PFSK-1 (cell line): ENCODE measurements at regions not wholly inside any gene's neighbourhood (a gene's known extent, or its start where the extent isn't known, plus 50 kb on each side); places are given as distances from the start of the nearest gene placed in this dataset.

Source experiments
- FOXP2 ChIP-seq: optimal IDR thresholded peaks from 2 replicates; pipeline ENCODE3; 2011; ENCODE audit warnings: borderline replicate concordance, control low read depth, inconsistent platforms; ENCODE audit not compliant: insufficient read depth; ENCODE audit errors: extremely low read length, extremely low read depth
- POLR2AphosphoS5 ChIP-seq: IDR thresholded peaks from 2 replicates; pipeline ENCODE4 v1.6.1; 2012; ENCODE audit warnings: low read depth, mild to moderate bottlenecking, control low read depth, low read length, moderate library complexity
- SIN3A ChIP-seq: IDR thresholded peaks from 2 replicates; pipeline ENCODE4 v1.6.1; 2012; ENCODE audit warnings: mild to moderate bottlenecking, low read length, moderate library complexity, borderline replicate concordance; ENCODE audit not compliant: insufficient read depth
- TAF1 ChIP-seq: IDR thresholded peaks from 2 replicates; pipeline ENCODE4 v1.6.1; 2012; ENCODE audit warnings: low read length, control low read depth, borderline replicate concordance; ENCODE audit not compliant: insufficient read depth
- TF ChIP-seq, protein P1 (sequence below), 2 experiments: IDR thresholded peaks; 2 replicates each; pipeline versions ENCODE4 v1.6.1 to v1.8.0; 2011 to 2012; ENCODE audit warnings: low read depth in 2 of 2, low read length in 2 of 2, control low read depth in 1 of 2, inconsistent platforms in 1 of 2, mild to moderate bottlenecking in 1 of 2, moderate library complexity in 1 of 2; ENCODE audit not compliant: insufficient read depth in 1 of 2

DNA sequence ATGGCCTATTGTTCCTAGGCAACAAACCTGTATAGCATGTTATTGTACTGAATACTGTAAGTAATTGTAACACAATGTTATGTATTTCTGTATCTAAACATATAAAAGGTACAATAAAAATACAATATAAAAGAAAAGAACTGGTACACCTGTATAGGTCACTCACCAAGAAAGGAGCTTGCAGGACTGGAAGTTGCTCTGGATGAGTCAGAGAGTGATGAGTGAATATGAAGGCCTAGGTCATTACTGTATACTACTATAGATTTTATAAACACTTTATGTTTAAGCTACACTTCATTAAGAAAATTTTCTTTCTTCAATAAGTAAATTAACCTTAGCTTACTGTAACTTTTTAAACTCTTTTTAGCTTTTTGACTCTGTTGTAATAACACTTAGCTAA, 559.9 kb downstream of the PLPP3 start:
- TF ChIP-seq FOXP2 (no peak), POLR2AphosphoS5 (no peak), TAF1 (no peak), SIN3A (no peak)
- TF ChIP-seq, protein P1, sequence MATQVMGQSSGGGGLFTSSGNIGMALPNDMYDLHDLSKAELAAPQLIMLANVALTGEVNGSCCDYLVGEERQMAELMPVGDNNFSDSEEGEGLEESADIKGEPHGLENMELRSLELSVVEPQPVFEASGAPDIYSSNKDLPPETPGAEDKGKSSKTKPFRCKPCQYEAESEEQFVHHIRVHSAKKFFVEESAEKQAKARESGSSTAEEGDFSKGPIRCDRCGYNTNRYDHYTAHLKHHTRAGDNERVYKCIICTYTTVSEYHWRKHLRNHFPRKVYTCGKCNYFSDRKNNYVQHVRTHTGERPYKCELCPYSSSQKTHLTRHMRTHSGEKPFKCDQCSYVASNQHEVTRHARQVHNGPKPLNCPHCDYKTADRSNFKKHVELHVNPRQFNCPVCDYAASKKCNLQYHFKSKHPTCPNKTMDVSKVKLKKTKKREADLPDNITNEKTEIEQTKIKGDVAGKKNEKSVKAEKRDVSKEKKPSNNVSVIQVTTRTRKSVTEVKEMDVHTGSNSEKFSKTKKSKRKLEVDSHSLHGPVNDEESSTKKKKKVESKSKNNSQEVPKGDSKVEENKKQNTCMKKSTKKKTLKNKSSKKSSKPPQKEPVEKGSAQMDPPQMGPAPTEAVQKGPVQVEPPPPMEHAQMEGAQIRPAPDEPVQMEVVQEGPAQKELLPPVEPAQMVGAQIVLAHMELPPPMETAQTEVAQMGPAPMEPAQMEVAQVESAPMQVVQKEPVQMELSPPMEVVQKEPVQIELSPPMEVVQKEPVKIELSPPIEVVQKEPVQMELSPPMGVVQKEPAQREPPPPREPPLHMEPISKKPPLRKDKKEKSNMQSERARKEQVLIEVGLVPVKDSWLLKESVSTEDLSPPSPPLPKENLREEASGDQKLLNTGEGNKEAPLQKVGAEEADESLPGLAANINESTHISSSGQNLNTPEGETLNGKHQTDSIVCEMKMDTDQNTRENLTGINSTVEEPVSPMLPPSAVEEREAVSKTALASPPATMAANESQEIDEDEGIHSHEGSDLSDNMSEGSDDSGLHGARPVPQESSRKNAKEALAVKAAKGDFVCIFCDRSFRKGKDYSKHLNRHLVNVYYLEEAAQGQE (IDR thresholded peaks at IDR 0.05; ENCODE audit: insufficient read depth in 1 of 2, low read depth in 2 of 2, low read length in 2 of 2), result no peak

- TF ChIP-seq SIN3A (no peak), TAF1 (no peak), POLR2AphosphoS5 (no peak), FOXP2 (no peak)
- TF ChIP-seq, protein P1 (IDR thresholded peaks at IDR 0.05; ENCODE audit: insufficient read depth in 1 of 2, low read depth in 2 of 2, low read length in 2 of 2), result no peak
These were observed 562.0 kb downstream of the PLPP3 start for GRCh38 chr1:56017336-56017735.

- no peak for TF ChIP-seq FOXP2
- TF ChIP-seq SIN3A, result no peak
- no peak for TF ChIP-seq TAF1
- no peak for TF ChIP-seq POLR2AphosphoS5
- TF ChIP-seq, protein P1 (IDR thresholded peaks at IDR 0.05; ENCODE audit: insufficient read depth in 1 of 2, low read depth in 2 of 2, low read length in 2 of 2), result no peak
These were observed 575.5 kb downstream of the PLPP3 start for GRCh38 chr1:56003846-56004245.

DNA sequence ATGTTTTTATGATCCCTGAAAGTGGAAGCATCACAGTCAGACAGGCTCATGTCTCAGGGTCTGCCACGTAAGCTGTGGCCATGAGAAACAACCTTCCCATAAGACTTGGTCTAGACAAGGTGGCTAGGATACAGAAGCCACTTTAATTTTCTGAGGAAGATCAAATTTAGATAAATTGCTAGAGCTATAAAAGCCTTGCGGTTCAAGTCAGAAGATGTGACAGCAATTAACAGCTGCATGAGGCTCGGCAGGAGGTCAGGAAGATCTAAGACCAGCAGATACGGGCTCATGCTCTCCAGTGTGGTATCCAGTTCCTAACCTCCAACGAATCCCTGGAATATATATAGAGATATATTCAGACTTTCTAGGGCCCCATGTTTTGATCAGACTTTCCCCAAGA, 577.1 kb downstream of the PLPP3 start:
- TF ChIP-seq TAF1 (no peak), FOXP2 (no peak)
- TF ChIP-seq, protein P1 (IDR thresholded peaks at IDR 0.05; ENCODE audit: insufficient read depth in 1 of 2, low read depth in 2 of 2, low read length in 2 of 2), result no peak

DNA sequence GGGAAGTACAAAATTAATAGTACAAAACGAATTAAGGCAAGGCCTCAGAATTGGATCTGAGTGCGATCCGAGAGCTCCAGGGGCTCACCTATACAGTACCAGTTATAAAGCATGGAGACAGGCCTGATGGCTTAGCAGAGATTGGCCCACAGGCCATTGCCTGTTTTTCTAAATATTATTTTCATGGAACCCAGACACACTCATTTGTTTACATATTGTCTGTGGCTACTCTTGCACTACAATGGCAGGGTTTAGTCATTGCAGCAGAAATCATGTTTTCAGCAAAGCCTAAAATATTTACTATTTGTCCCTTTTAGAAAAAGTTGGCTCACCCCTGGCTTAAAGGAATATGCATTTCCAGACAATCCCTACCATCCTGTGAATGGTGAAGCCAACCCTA, 578.9 kb downstream of the PLPP3 start:
- TF ChIP-seq, protein P1 (IDR thresholded peaks at IDR 0.05; ENCODE audit: insufficient read depth in 1 of 2, low read depth in 2 of 2, low read length in 2 of 2), result no peak
- no peak for TF ChIP-seq TAF1
- TF ChIP-seq POLR2AphosphoS5, result no peak
- no peak for TF ChIP-seq FOXP2
